ENCODE measurements at regions not wholly inside any gene's neighbourhood (a gene's known extent, or its start where the extent isn't known, plus 50 kb on each side); places are given as distances from the start of the nearest gene placed in this dataset.

DNA sequence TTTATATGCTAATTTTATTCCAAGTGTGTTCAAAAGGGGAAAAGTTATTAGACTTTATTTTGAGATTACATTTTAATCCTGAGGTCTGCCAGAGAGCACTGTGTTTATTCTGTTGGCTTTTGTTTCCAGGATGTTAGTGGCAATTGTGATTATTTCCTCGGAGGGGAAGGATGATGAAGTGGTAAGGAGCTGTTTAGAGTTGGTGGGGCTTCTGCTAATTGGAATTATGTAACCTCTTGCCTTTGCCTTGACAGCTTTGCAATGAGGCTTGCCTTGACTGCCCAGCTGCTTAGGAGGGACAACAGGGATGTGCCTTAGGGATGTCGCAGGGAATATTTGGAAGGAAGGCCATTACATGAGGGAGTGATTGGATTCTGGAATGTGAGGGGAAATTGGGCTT lies 89.7 kb upstream of the E2F8 start:
- TF ChIP-seq EZH2 (IDR thresholded peaks at IDR 0.05; ENCODE audit: borderline replicate concordance, insufficient read depth, low read depth, low read length, poor library complexity, severe bottlenecking), result no peak
- TF ChIP-seq, protein P1, sequence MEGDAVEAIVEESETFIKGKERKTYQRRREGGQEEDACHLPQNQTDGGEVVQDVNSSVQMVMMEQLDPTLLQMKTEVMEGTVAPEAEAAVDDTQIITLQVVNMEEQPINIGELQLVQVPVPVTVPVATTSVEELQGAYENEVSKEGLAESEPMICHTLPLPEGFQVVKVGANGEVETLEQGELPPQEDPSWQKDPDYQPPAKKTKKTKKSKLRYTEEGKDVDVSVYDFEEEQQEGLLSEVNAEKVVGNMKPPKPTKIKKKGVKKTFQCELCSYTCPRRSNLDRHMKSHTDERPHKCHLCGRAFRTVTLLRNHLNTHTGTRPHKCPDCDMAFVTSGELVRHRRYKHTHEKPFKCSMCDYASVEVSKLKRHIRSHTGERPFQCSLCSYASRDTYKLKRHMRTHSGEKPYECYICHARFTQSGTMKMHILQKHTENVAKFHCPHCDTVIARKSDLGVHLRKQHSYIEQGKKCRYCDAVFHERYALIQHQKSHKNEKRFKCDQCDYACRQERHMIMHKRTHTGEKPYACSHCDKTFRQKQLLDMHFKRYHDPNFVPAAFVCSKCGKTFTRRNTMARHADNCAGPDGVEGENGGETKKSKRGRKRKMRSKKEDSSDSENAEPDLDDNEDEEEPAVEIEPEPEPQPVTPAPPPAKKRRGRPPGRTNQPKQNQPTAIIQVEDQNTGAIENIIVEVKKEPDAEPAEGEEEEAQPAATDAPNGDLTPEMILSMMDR (IDR thresholded peaks at IDR 0.05), result no peak

Measured in B cell (primary cell).